ENCODE measurements at regions not wholly inside any gene's neighbourhood (a gene's known extent, or its start where the extent isn't known, plus 50 kb on each side); places are given as distances from the start of the nearest gene placed in this dataset.
A peak's percentile ranks its signal among the peaks of the same experiment; 100 is the strongest.

- Histone ChIP-seq H3K27ac (no peak overlapping the region), H4K20me1 (ENCODE audit: low read depth) (no peaks in the 10 kb centered on the region), H3K79me2 (ENCODE audit: low read depth) (no peaks in the 10 kb centered on the region), H2AFZ (replicated peaks) (no peak overlapping the region), H3K4me2 (no peak overlapping the region), H3K4me3 (no peak overlapping the region), H3K4me1 (no peaks in the 10 kb centered on the region), H3F3A (ENCODE audit: low read depth) (no peaks in the 10 kb centered on the region), H3K9ac (no peak overlapping the region), H3K36me3 (no peaks in the 10 kb centered on the region), H3K27me3 (no peaks in the 10 kb centered on the region), H3K9me3 (ENCODE audit: low read depth) (no peaks in the 10 kb centered on the region)
- TF ChIP-seq CTCF (IDR thresholded peaks at IDR 0.05) (peak; percentile 30), EZH2phosphoT487 (IDR thresholded peaks at IDR 0.05) (no peak), EZH2 (IDR thresholded peaks at IDR 0.05) (no peak)
- H3K27ac Mint-ChIP-seq, result no peak overlapping the region
- peak; percentile 26 for DNase-seq (ENCODE audit: low spot score)
- no peaks in the 10 kb centered on the region for H3K27me3 Mint-ChIP-seq (ENCODE audit: insufficient read depth, low read depth)
- H3K36me3 Mint-ChIP-seq, result no peaks in the 10 kb centered on the region
- no peak overlapping the region for H3K4me3 Mint-ChIP-seq
- no peaks in the 10 kb centered on the region for H3K4me1 Mint-ChIP-seq
- H3K9me3 Mint-ChIP-seq, result no peaks in the 10 kb centered on the region
Measured at GRCh38 chr6:94902974-94903628, 674.2 kb upstream of the MANEA start.

GRCh38 chr6:94899191-94899590, 678.1 kb upstream of the MANEA start:
- H3K9ac ChIP-seq, result no peak overlapping the region
- H3K9me3 ChIP-seq (ENCODE audit: low read depth), result no peaks in the 10 kb centered on the region
- Mint-ChIP-seq H3K4me3 (no peak overlapping the region), H3K4me1 (no peaks in the 10 kb centered on the region), H3K27me3 (ENCODE audit: insufficient read depth, low read depth) (no peaks in the 10 kb centered on the region), H3K36me3 (no peaks in the 10 kb centered on the region), H3K27ac (no peak overlapping the region), H3K9me3 (no peaks in the 10 kb centered on the region)
- no peaks in the 10 kb centered on the region for H3K27me3 ChIP-seq
- no peak for TF ChIP-seq EZH2 (IDR thresholded peaks at IDR 0.05)
- no peak for TF ChIP-seq EZH2phosphoT487 (IDR thresholded peaks at IDR 0.05)
- TF ChIP-seq CTCF (IDR thresholded peaks at IDR 0.05), result no peak
- H3K79me2 ChIP-seq (ENCODE audit: low read depth), result no peaks in the 10 kb centered on the region
- DNase-seq (ENCODE audit: low spot score), result no peak
- no peaks in the 10 kb centered on the region for H4K20me1 ChIP-seq (ENCODE audit: low read depth)
- no peak overlapping the region for H2AFZ ChIP-seq (replicated peaks)
- no peak overlapping the region for H3K4me2 ChIP-seq
- no peak overlapping the region for H3K27ac ChIP-seq
- H3F3A ChIP-seq (ENCODE audit: low read depth), result no peaks in the 10 kb centered on the region
- H3K4me1 ChIP-seq, result no peaks in the 10 kb centered on the region
- no peaks in the 10 kb centered on the region for H3K36me3 ChIP-seq
- H3K4me3 ChIP-seq, result no peak overlapping the region

- Histone ChIP-seq H3K27ac (no peak overlapping the region), H2AFZ (replicated peaks) (no peak overlapping the region), H3K4me1 (no peaks in the 10 kb centered on the region), H3K36me3 (no peaks in the 10 kb centered on the region), H3K79me2 (ENCODE audit: low read depth) (no peaks in the 10 kb centered on the region), H3K9me3 (ENCODE audit: low read depth) (no peaks in the 10 kb centered on the region), H3K4me2 (no peak overlapping the region), H3K4me3 (no peak overlapping the region), H3K27me3 (no peaks in the 10 kb centered on the region), H4K20me1 (ENCODE audit: low read depth) (no peaks in the 10 kb centered on the region), H3K9ac (no peak overlapping the region), H3F3A (ENCODE audit: low read depth) (no peaks in the 10 kb centered on the region)
- Mint-ChIP-seq H3K4me3 (no peak overlapping the region), H3K4me1 (no peaks in the 10 kb centered on the region), H3K27ac (no peak overlapping the region), H3K36me3 (no peaks in the 10 kb centered on the region), H3K27me3 (ENCODE audit: insufficient read depth, low read depth) (no peaks in the 10 kb centered on the region), H3K9me3 (no peaks in the 10 kb centered on the region)
- no peak for DNase-seq (ENCODE audit: low spot score)
- TF ChIP-seq CTCF (IDR thresholded peaks at IDR 0.05), result no peak
Measured at GRCh38 chr6:94894300-94894699, 683.0 kb upstream of the MANEA start.

Data from neural progenitor cell (in vitro differentiated cells).